Posterior vena cava (tissue), 2 donors: ENCODE measurements at regions not wholly inside any gene's neighbourhood (a gene's known extent, or its start where the extent isn't known, plus 50 kb on each side); places are given as distances from the start of the nearest gene placed in this dataset.

Experiments used
- DNase-seq: peaks from one replicate; pipeline ENCODE4 v3.0.0-alpha.2; 2020; ENCODE audit warnings: low spot score
- intact Hi-C, 2 donors: fragments of 100-400 bp; cut with DNase I; formaldehyde crosslinking; loops; one replicate each; pipeline versions ENCODE4 v1.14.1 to v1.14.2; 2022 to 2023
- donor health status: DM: yes; HTN: yes; CAD: no.
- donor health status: DM: yes; HTN: yes; CAD: no.

GRCh38 chr7:52135403-52135802, 818.8 kb upstream of the COBL start:
- intact Hi-C loops, result loop anchor here in 1 of 2 donors (2.0 kb wide), 1 partner anchor 19 kb away; no protein-coding TSS in a partner anchor
- DNase-seq, result no peak

DNA sequence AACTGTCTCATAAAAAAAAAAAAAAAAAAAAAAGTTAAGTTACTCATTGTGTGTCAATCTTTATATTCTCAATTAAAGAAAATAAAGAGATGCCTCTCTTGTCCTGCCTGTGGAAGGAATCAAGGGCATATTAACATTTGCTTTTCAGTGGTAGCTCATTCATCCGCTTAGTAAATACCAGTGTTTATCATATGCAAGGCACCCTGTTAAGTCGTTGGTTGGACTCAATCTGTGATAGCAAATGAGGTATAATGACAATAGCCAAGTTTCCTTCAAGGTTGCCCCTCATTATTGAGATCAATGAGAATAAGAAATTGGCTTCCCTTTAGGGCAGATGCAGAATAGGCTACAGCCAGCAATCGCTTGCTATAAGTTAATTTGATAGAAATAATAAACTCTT, 812.7 kb upstream of the COBL start:
- no peak for DNase-seq
- intact Hi-C loops, result no loop called here

DNA sequence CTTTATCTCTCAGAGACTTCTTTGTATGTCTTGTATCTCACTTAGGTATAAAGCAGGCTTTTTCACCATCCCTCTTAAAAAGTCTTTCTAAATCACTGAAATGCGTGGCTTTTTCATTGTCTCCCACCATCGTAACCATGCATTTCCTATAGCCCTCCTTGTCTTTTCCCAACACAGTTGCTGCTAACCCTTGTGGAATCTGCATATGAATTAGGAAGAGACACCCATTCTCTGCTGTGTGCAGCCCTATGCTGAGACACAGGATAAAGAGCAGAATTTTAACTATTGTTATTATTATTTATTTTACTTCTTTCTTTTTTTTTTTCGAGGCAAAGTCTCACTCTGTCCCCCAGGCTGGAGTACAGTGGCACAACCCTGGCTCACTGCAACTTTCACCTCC, 804.3 kb upstream of the COBL start:
- DNase-seq, result no peak
- intact Hi-C loops, result no loop called here

DNA sequence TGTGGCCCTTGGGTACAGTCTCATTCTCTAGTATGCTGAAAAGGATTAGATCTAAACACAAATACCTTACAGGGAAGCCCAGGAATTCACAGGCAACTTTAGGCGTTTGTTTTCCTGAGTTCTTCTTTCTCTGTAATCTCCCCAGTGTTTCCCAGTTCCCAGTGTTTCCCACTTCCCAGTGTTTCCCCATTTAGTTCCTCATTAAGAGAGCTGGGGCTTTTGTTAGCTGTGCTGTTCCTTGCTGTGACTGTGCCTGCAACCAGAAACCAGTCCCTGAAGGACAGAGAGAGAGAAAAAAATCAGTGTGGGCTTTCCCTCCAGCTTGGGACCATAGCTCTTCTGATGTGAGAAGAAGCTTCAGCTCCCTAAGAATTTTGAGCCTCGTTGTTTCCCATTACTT, 802.9 kb upstream of the COBL start:
- DNase-seq, result no peak
- intact Hi-C loops, result no loop called here

- intact Hi-C loops, result no loop called here
- no peak for DNase-seq
Observed at GRCh38 chr7:52114509-52114908, 797.9 kb upstream of the COBL start.

DNA sequence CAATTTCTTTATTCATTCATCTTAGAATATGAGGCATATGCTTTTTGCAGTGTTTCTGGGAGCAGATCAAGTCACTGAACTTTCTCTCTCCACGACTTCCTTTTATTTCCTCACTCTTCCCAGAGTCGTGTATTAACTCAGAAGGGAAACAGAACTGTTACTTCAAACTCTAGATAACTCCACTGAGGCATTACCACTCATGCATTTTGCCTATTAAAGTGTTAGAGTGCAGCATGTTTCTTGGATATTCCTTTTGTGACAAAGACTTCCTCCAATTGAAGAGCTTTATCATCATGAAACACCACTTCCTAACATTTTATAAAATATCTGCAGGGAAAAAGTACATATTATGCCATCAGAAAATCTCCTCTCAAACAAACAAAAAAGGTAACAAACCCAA, 797.4 kb upstream of the COBL start:
- no peak for DNase-seq
- intact Hi-C loops, result no loop called here

DNA sequence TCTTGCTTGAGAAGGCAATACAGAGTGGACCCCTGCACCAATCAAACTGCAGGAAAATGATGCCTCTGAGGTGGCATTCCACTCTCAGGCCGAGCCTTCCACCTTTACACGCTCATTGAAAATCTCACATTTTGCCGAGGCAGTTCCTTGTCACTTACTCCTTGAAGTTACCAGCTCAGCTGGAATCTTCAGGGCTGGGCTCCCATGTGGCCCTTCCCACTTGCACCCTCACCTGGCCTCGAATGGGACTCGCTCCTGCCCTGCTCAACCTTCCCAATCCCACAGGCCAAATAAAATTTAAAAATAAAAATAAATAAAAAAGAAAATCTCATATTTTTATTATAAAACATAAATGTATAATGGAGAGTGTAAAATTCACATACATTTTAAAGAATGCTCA, 790.7 kb upstream of the COBL start:
- DNase-seq, result no peak
- intact Hi-C loops, result no loop called here

GRCh38 chr7:52095861-52096260, 779.3 kb upstream of the COBL start:
- intact Hi-C loops, result no loop called here
- no peak for DNase-seq

DNA sequence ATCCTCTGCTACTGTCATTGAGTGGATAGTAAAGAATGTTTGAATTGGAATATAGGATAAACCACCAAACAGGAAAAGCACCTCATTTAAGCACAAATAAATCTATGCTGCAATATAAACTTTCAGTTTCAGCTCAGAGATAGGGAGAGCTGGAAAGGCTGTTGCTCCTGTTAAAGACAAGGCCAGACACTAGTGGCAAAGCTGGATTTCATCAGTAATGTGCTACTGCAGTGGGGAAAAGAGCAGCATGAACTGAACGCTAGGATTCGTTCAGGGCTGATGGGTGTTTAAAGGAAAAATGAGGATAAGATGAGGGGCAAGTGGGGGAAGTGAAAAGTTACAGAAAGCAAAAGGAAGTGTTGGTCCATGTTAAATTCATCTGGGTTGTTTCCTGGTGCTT, 775.4 kb upstream of the COBL start:
- intact Hi-C loops, result no loop called here
- no peak for DNase-seq

DNA sequence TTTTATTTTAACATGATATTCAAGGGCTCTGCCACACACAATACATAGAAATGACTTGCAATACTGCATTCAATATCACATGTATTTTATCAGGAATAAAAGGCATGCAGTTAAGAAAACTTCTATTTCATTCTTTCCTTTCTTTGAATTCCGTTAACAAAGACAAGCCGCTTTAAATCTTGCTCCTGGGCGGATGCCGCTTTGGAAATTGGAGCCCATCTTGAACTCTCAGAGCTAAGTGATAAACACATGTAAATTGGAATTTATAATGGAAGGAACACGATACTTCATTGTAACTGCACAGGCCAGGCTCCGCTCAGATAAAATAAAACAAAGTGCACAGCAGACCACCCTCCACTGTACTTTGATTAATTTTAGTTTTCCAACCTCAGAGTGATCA, 774.5 kb upstream of the COBL start:
- intact Hi-C loops, result no loop called here
- DNase-seq, result no peak

GRCh38 chr7:52088008-52088901, 771.6 kb upstream of the COBL start:
- intact Hi-C loops, result no loop called here
- DNase-seq, result no peak

GRCh38 chr7:52085610-52086009, 769.0 kb upstream of the COBL start:
- intact Hi-C loops, result no loop called here
- DNase-seq, result no peak

DNA sequence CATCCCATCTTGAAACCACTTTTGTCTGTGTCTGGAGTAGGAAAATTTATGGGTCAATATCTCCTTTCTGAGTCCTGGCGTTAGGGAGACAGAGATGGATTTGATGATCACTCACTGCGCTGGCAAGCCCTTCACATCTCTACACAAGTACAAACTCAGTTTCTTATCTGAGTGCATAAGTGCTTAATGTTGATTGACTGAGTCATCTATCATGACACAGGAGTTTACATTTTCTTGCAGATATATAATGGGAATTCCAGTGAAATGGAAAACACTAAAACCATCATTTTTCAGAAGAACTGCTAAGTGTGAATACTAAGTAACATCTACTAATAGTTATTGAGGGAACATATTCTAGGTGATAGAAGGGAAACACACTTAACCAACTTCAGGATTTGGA, 763.9 kb upstream of the COBL start:
- intact Hi-C loops, result no loop called here
- no peak for DNase-seq

DNA sequence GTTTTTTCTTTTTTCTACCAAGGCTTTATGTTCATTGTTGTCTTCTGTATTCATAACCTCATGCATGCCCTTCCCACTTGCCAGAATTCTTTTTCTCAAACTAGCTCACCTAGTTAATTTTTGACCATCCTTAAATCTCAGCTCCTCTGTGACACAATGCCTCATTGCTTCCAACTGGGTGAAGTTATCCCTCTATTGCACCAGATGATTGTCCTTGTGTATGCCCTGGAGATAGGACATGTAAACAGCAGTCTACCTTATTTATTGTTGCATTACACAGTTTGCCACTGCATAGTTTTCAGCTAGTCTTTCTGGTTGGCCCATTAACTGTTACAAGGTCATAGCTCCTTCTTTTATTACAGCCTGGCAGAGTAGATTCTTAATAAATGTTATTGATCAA, 763.1 kb upstream of the COBL start:
- intact Hi-C loops, result no loop called here
- DNase-seq, result no peak

- intact Hi-C loops, result no loop called here
- no peak for DNase-seq
Observed at GRCh38 chr7:52077571-52077970, 761.0 kb upstream of the COBL start.

DNA sequence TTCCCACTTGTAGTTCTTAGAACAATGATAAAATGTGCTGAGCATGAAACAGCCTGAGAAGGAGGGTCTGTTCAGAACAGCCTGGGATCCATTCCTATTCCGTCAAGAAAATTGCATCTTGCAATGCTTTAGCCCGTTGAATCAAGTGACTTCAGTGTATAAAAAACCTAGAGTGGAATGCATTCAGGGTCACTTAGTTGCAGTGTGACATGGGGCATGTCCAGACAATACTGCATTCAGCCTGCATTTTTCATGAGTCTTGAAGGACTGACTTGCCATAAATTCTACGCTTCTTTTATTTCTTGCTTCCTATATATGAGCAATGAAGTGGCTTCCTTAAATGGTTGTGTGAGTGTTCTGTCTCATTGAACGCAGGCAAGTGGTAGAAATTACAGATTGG, 758.3 kb upstream of the COBL start:
- intact Hi-C loops, result no loop called here
- DNase-seq, result no peak

GRCh38 chr7:52074071-52074470, 757.5 kb upstream of the COBL start:
- no peak for DNase-seq
- intact Hi-C loops, result no loop called here

DNA sequence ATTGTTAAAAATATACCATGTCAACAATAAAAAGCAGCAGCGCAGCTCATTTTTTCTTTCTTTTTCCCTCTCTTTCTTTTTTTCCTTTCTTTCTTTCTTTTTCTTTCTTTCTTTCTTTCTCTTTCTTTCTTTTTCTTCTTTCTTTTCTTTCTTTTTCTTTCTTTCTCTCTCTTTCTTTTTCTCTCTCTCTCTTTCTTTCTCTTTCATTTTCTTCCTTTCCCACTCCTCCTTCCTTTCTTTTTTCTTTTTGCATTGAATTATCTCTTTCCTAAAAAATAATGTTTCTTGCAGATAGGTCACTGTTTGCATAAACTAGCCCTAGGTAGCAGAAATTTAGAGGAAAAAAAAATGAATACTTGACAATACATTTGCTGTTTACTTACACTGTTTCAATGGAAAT, 755.1 kb upstream of the COBL start:
- DNase-seq, result no peak
- intact Hi-C loops, result no loop called here

DNA sequence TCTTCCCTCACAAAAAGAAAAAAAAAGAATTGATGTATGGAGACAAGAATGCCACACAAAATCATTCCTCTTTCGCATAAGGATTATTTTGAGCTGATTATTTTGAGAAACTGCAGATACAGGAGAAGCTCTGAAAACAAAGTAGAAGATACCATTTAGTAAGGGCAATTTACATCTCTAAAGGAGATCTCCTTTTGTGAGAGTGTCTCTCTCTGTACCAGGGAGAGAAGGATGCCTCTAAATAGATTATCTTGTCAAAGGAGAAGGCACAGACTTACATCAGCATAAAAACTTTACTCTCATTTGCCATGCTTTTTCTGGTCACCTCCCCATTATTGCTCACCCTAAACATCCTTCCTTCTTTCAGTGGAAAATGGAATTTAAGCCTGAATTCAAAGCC, 747.9 kb upstream of the COBL start:
- DNase-seq, result no peak
- intact Hi-C loops, result no loop called here

DNA sequence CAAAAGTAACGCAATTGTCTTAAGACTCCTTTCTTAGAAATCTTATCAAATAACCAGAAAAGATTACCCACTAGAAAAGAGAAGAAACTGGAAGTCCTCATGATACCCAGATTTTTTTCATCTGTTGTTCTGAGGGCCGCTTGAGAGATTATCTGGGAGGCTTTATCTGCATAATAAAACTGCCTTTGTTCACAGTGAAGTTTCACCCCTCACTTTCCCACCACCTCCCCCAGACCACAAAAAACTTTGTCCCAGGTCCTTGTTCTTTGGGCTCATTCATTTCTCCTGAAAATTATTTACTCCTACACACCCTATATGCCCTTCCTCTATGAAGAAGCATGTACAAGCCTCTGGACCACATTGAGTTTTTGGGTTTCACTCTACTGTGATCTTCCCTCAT, 745.1 kb upstream of the COBL start:
- DNase-seq, result no peak
- intact Hi-C loops, result no loop called here

- intact Hi-C loops, result no loop called here
- no peak for DNase-seq
Observed at GRCh38 chr7:52053525-52053924, 736.9 kb upstream of the COBL start.

DNA sequence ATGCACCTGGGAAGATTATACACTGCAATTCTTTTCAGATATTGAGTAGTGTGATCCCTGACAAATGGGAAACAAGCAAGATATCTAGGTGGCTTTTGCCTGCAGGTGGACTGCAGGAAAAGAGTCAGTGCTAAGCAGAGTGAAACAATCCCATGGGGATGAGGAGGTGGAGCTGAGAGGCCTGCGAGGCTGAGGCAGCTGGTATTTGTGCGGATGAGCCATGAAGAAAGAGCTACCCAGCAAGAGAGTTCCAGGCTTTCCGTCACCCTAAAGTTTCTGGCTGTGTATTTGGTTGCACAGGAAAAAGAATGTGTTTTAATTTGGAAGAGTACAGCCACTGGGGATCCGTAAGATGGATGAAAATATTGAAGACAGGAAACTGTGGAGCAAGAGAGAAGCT, 714.1 kb upstream of the COBL start:
- intact Hi-C loops, result no loop called here

More for the DNA sequence above, 714.1 kb upstream of the COBL start:
- DNase-seq, result no peak
